Muscle layer of colon (tissue), 2 donors: ENCODE measurements at regions not wholly inside any gene's neighbourhood (a gene's known extent, or its start where the extent isn't known, plus 50 kb on each side); places are given as distances from the start of the nearest gene placed in this dataset.

Experiments used
- H3K27ac ChIP-seq: one replicate; pipeline ENCODE4 v1.7.0; 2013; ENCODE audit warnings: low read depth, mild to moderate bottlenecking, low read length, moderate library complexity
- H3K27me3 ChIP-seq, 2 donors: one replicate each; pipeline ENCODE4 v1.7.0; 2013; ENCODE audit warnings: low read length in 2 of 2, mild to moderate bottlenecking in 2 of 2; ENCODE audit not compliant: insufficient read depth in 2 of 2, control insufficient read depth in 1 of 2
- H3K36me3 ChIP-seq: one replicate; pipeline ENCODE4 v1.7.0; 2013; ENCODE audit warnings: mild to moderate bottlenecking, low read length; ENCODE audit not compliant: insufficient read depth
- H3K4me1 ChIP-seq: one replicate; pipeline ENCODE4 v1.7.0; 2013; ENCODE audit warnings: mild to moderate bottlenecking, low read length; ENCODE audit not compliant: insufficient read depth
- H3K4me3 ChIP-seq, 2 donors: one replicate each; pipeline ENCODE4 v1.7.0; 2013; ENCODE audit warnings: low read length in 2 of 2, low read depth in 1 of 2, mild to moderate bottlenecking in 1 of 2, moderate library complexity in 1 of 2
- H3K9ac ChIP-seq: one replicate; pipeline ENCODE4 v1.7.0; 2013; ENCODE audit warnings: low read length
- H3K9me3 ChIP-seq: one replicate; pipeline ENCODE4 v1.7.0; 2013; ENCODE audit warnings: mild to moderate bottlenecking, low read length
- donor health status: abdominal sarcoma.
- donor health status: Adenocarcinoma of cecum.

- H3K27ac ChIP-seq: no peak overlapping the region
- H3K4me1 ChIP-seq: no peaks in the 10 kb centered on the region
These were observed 305.5 kb downstream of the SOX9 start for GRCh38 chr17:72426321-72426720.

GRCh38 chr17:72426948-72427760 is 306.3 kb downstream of the SOX9 start:
- no peaks in the 10 kb centered on the region for H3K27me3 ChIP-seq
- H3K4me1 ChIP-seq: no peaks in the 10 kb centered on the region
- H3K9me3 ChIP-seq: no peaks in the 10 kb centered on the region
- no peak overlapping the region for H3K27ac ChIP-seq
- no peaks in the 10 kb centered on the region for H3K36me3 ChIP-seq
- H3K9ac ChIP-seq: no peak overlapping the region
- H3K4me3 ChIP-seq: no peak overlapping the region

More at GRCh38 chr17:72426321-72426720, 305.5 kb downstream of the SOX9 start:
- Histone ChIP-seq H3K27me3 (no peaks in the 10 kb centered on the region), H3K4me3 (no peak overlapping the region), H3K9ac (no peak overlapping the region), H3K36me3 (no peaks in the 10 kb centered on the region), H3K9me3 (no peaks in the 10 kb centered on the region)

- no peak overlapping the region for H3K9ac ChIP-seq
- H3K27ac ChIP-seq: no peak overlapping the region
- H3K27me3 ChIP-seq: no peaks in the 10 kb centered on the region
- H3K4me3 ChIP-seq: no peak overlapping the region
- H3K9me3 ChIP-seq: no peaks in the 10 kb centered on the region
- no peaks in the 10 kb centered on the region for H3K4me1 ChIP-seq
- H3K36me3 ChIP-seq: no peaks in the 10 kb centered on the region
These were observed 306.9 kb downstream of the SOX9 start for GRCh38 chr17:72427761-72428109.

GRCh38 chr17:72429066-72429638 is 308.3 kb downstream of the SOX9 start:
- H3K9me3 ChIP-seq: no peaks in the 10 kb centered on the region
- H3K4me3 ChIP-seq: no peak overlapping the region
- H3K27me3 ChIP-seq: no peaks in the 10 kb centered on the region
- H3K9ac ChIP-seq: no peak overlapping the region
- no peaks in the 10 kb centered on the region for H3K4me1 ChIP-seq
- no peaks in the 10 kb centered on the region for H3K36me3 ChIP-seq
- H3K27ac ChIP-seq: no peak overlapping the region

- no peaks in the 10 kb centered on the region for H3K9me3 ChIP-seq
- no peak overlapping the region for H3K9ac ChIP-seq
- H3K4me3 ChIP-seq: no peak overlapping the region
- no peak overlapping the region for H3K27ac ChIP-seq
- no peaks in the 10 kb centered on the region for H3K4me1 ChIP-seq
- no peaks in the 10 kb centered on the region for H3K27me3 ChIP-seq
- H3K36me3 ChIP-seq: no peaks in the 10 kb centered on the region
These were observed 310.0 kb downstream of the SOX9 start for GRCh38 chr17:72430611-72431432.

GRCh38 chr17:72432143-72432621 is 311.4 kb downstream of the SOX9 start:
- H3K36me3 ChIP-seq: no peaks in the 10 kb centered on the region
- no peaks in the 10 kb centered on the region for H3K4me1 ChIP-seq
- H3K27ac ChIP-seq: no peak overlapping the region

GRCh38 chr17:72432881-72433280 is 312.1 kb downstream of the SOX9 start:
- Histone ChIP-seq H3K27me3 (no peaks in the 10 kb centered on the region), H3K27ac (no peak overlapping the region), H3K4me1 (no peaks in the 10 kb centered on the region), H3K4me3 (no peak overlapping the region), H3K36me3 (no peaks in the 10 kb centered on the region), H3K9ac (no peak overlapping the region), H3K9me3 (no peaks in the 10 kb centered on the region)

More at GRCh38 chr17:72432143-72432621, 311.4 kb downstream of the SOX9 start:
- Histone ChIP-seq H3K27me3 (no peaks in the 10 kb centered on the region), H3K9ac (no peak overlapping the region), H3K9me3 (no peaks in the 10 kb centered on the region), H3K4me3 (no peak overlapping the region)

GRCh38 chr17:72433797-72434196 is 313.0 kb downstream of the SOX9 start:
- no peak overlapping the region for H3K9ac ChIP-seq
- no peak overlapping the region for H3K27ac ChIP-seq
- H3K36me3 ChIP-seq: no peaks in the 10 kb centered on the region
- H3K4me3 ChIP-seq: no peak overlapping the region
- H3K9me3 ChIP-seq: no peaks in the 10 kb centered on the region
- H3K4me1 ChIP-seq: no peaks in the 10 kb centered on the region
- H3K27me3 ChIP-seq: no peaks in the 10 kb centered on the region

- no peaks in the 10 kb centered on the region for H3K9me3 ChIP-seq
- no peak overlapping the region for H3K9ac ChIP-seq
- no peaks in the 10 kb centered on the region for H3K4me1 ChIP-seq
- H3K27ac ChIP-seq: no peak overlapping the region
- no peaks in the 10 kb centered on the region for H3K27me3 ChIP-seq
- H3K36me3 ChIP-seq: no peaks in the 10 kb centered on the region
- no peak overlapping the region for H3K4me3 ChIP-seq
These were observed 313.8 kb downstream of the SOX9 start for GRCh38 chr17:72434581-72434980.

GRCh38 chr17:72434991-72435618 is 314.3 kb downstream of the SOX9 start:
- H3K9ac ChIP-seq: no peak overlapping the region
- no peaks in the 10 kb centered on the region for H3K27me3 ChIP-seq
- no peaks in the 10 kb centered on the region for H3K36me3 ChIP-seq
- no peak overlapping the region for H3K4me3 ChIP-seq
- no peaks in the 10 kb centered on the region for H3K9me3 ChIP-seq
- no peaks in the 10 kb centered on the region for H3K4me1 ChIP-seq
- H3K27ac ChIP-seq: no peak overlapping the region

- H3K27ac ChIP-seq: no peak overlapping the region
- no peak overlapping the region for H3K9ac ChIP-seq
- no peaks in the 10 kb centered on the region for H3K36me3 ChIP-seq
- H3K27me3 ChIP-seq: no peaks in the 10 kb centered on the region
- H3K9me3 ChIP-seq: no peaks in the 10 kb centered on the region
- no peaks in the 10 kb centered on the region for H3K4me1 ChIP-seq
- no peak overlapping the region for H3K4me3 ChIP-seq
These were observed 318.0 kb downstream of the SOX9 start for GRCh38 chr17:72438783-72439182.
